MV-4-11 (cell line): ENCODE measurements at regions not wholly inside any gene's neighbourhood (a gene's known extent, or its start where the extent isn't known, plus 50 kb on each side); places are given as distances from the start of the nearest gene placed in this dataset.

Source experiments
- DNase-seq: peaks from one replicate; lab custom pipeline; 2025; lab: John Stamatoyannopoulos, UW

- no peak for DNase-seq
These were observed 159.1 kb downstream of the LURAP1L start for GRCh38 chr9:12933957-12934356.

- DNase-seq, result no peak
These were observed 159.9 kb downstream of the LURAP1L start for GRCh38 chr9:12934545-12935272.

GRCh38 chr9:12935714-12936113 lies 160.9 kb downstream of the LURAP1L start:
- DNase-seq, result no peak

- DNase-seq, result no peak
These were observed 179.6 kb downstream of the LURAP1L start for GRCh38 chr9:12954441-12954840.

- no peak for DNase-seq
These were observed 180.8 kb downstream of the LURAP1L start for GRCh38 chr9:12955510-12956163.

- no peak for DNase-seq
These were observed 181.4 kb downstream of the LURAP1L start for GRCh38 chr9:12956261-12956660.

- DNase-seq, result peak; percentile 35
These were observed 182.0 kb downstream of the LURAP1L start for GRCh38 chr9:12956805-12957204.

GRCh38 chr9:12958279-12958678 lies 183.5 kb downstream of the LURAP1L start:
- DNase-seq, result no peak

- no peak for DNase-seq
These were observed 183.9 kb downstream of the LURAP1L start for GRCh38 chr9:12958708-12959107.

- DNase-seq, result no peak
These were observed 186.5 kb downstream of the LURAP1L start for GRCh38 chr9:12961276-12961809.

- no peak for DNase-seq
These were observed 188.7 kb downstream of the LURAP1L start for GRCh38 chr9:12963537-12963936.

- no peak for DNase-seq
These were observed 189.5 kb downstream of the LURAP1L start for GRCh38 chr9:12964271-12964670.

- DNase-seq, result no peak
These were observed 190.5 kb downstream of the LURAP1L start for GRCh38 chr9:12965303-12965702.

GRCh38 chr9:12968093-12968492 lies 193.3 kb downstream of the LURAP1L start:
- no peak for DNase-seq

GRCh38 chr9:12972608-12973589 lies 198.1 kb downstream of the LURAP1L start:
- no peak for DNase-seq

GRCh38 chr9:12973710-12974109 lies 198.9 kb downstream of the LURAP1L start:
- no peak for DNase-seq

- DNase-seq, result no peak
These were observed 199.9 kb downstream of the LURAP1L start for GRCh38 chr9:12974671-12975070.

- DNase-seq, result no peak
These were observed 200.7 kb downstream of the LURAP1L start for GRCh38 chr9:12975496-12975895.

- DNase-seq, result no peak
These were observed 205.4 kb downstream of the LURAP1L start for GRCh38 chr9:12980085-12980851.

- DNase-seq, result no peak
These were observed 213.4 kb downstream of the LURAP1L start for GRCh38 chr9:12988258-12988657.

- no peak for DNase-seq
These were observed 214.8 kb downstream of the LURAP1L start for GRCh38 chr9:12989669-12990068.
